Type B pancreatic cell (in vitro differentiated cells): ENCODE measurements at regions not wholly inside any gene's neighbourhood (a gene's known extent, or its start where the extent isn't known, plus 50 kb on each side); places are given as distances from the start of the nearest gene placed in this dataset.
A peak's percentile ranks its signal among the peaks of the same experiment; 100 is the strongest.

Experiments used
- DNase-seq: peaks from one replicate; pipeline ENCODE4 v3.0.0; 2021; ENCODE audit warnings: mixed read lengths; ENCODE audit not compliant: unreplicated experiment; ENCODE audit errors: extremely low spot score
- H3K27ac Mint-ChIP-seq: 2 replicates; pipeline ENCODE4 v1.8.0; 2021; ENCODE audit warnings: mild to moderate bottlenecking, mixed read lengths
- H3K27me3 Mint-ChIP-seq: 2 replicates; pipeline ENCODE4 v1.8.0; 2021; ENCODE audit warnings: mixed read lengths
- H3K36me3 Mint-ChIP-seq: 2 replicates; pipeline ENCODE4 v1.8.0; 2021; ENCODE audit warnings: mixed read lengths
- H3K4me1 Mint-ChIP-seq: one replicate; pipeline ENCODE4 v1.8.0; 2021; ENCODE audit warnings: mixed read lengths; ENCODE audit not compliant: unreplicated experiment
- H3K4me3 Mint-ChIP-seq: 2 replicates; pipeline ENCODE4 v1.8.0; 2021; ENCODE audit warnings: mild to moderate bottlenecking, mixed read lengths
- H3K9me3 Mint-ChIP-seq: 2 replicates; pipeline ENCODE4 v1.8.0; 2021; ENCODE audit warnings: mixed read lengths
- TF ChIP-seq, protein P1 (sequence below): fragments of 200-600 bp; sonication (generic); conservative IDR thresholded peaks from 2 replicates; pipeline ENCODE4 v1.5.0; 2021; ENCODE audit warnings: antibody characterized with exemption, mild to moderate bottlenecking

DNA sequence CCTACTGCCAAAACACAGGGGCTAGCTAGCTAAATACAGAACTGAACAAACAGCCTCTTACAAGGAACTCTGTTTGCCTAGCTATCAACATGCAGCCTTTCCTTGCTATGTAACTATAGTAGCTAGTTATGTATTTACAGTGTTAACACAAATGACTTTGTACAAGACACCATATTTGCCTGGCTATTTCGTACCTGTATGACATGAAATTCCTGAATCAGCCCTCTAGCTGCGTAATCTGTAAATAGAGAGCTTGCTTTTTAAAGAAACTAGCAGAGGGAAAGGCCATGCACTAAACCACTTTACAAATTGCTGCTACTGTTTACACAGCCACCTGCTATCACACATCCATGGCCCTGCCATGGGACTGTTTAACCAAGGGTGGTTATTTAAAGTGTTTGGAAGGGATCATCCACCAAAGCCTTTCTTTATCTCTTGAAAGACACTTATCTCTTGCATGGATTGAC lies 248.7 kb downstream of the TFCP2L1 start:
- DNase-seq, result no peak
- TF ChIP-seq, protein P1, sequence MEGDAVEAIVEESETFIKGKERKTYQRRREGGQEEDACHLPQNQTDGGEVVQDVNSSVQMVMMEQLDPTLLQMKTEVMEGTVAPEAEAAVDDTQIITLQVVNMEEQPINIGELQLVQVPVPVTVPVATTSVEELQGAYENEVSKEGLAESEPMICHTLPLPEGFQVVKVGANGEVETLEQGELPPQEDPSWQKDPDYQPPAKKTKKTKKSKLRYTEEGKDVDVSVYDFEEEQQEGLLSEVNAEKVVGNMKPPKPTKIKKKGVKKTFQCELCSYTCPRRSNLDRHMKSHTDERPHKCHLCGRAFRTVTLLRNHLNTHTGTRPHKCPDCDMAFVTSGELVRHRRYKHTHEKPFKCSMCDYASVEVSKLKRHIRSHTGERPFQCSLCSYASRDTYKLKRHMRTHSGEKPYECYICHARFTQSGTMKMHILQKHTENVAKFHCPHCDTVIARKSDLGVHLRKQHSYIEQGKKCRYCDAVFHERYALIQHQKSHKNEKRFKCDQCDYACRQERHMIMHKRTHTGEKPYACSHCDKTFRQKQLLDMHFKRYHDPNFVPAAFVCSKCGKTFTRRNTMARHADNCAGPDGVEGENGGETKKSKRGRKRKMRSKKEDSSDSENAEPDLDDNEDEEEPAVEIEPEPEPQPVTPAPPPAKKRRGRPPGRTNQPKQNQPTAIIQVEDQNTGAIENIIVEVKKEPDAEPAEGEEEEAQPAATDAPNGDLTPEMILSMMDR, result no peak
- H3K27ac Mint-ChIP-seq, result no peak overlapping the region
- no peak overlapping the region for H3K4me3 Mint-ChIP-seq
- H3K36me3 Mint-ChIP-seq, result no peaks in the 10 kb centered on the region
- peaks cover 49% of the 10 kb centered on the region for H3K27me3 Mint-ChIP-seq
- no peaks in the 10 kb centered on the region for H3K9me3 Mint-ChIP-seq
- peaks cover 27% of the 10 kb centered on the region for H3K4me1 Mint-ChIP-seq

DNA sequence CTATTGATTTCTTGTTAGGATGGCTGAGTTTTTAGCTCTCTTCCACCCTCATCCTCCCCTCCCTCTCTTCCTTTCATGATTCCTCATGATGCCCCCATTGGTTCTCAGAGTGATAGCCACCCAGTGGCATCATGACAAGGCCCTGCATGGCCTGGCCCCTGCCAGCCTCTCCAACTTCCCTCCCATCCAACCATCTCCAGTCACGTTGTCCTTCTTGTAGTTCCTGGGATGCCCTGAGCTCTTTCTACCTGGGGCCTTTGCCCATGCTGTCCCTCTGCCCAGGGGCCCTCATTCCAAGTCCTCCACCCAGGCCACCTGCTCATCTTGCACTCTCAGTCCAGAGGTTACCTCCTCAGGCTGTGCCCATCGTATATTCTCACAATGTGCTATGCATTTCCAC lies 247.5 kb downstream of the TFCP2L1 start:
- no peak overlapping the region for H3K4me3 Mint-ChIP-seq
- no peaks in the 10 kb centered on the region for H3K36me3 Mint-ChIP-seq
- H3K4me1 Mint-ChIP-seq, result peaks cover 27% of the 10 kb centered on the region
- DNase-seq, result peak; percentile 53
- no peaks in the 10 kb centered on the region for H3K9me3 Mint-ChIP-seq
- peaks cover 50% of the 10 kb centered on the region for H3K27me3 Mint-ChIP-seq
- TF ChIP-seq, protein P1, result no peak
- H3K27ac Mint-ChIP-seq, result no peak overlapping the region

DNA sequence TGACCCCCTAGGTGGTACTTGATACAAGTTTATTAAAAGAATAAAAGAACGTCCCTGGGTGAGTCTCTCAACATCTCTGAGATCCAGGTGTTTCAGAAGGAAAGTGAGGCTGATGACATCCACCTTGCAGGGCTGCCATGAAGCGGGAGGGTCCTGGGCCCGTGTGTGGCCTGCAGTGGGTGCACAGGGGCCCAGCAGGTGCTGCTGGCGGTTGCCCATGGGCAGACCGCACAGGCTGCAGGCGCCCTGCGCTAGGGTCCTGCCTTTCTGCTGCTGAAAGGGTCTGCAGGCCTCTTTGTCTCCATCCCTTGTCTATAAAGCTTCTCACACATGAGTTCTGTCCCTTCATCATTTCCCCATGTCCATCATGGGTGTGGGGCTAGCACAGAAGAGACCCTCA lies 247.0 kb downstream of the TFCP2L1 start:
- TF ChIP-seq, protein P1, result no peak
- no peaks in the 10 kb centered on the region for H3K36me3 Mint-ChIP-seq
- peaks cover 26% of the 10 kb centered on the region for H3K4me1 Mint-ChIP-seq
- H3K27me3 Mint-ChIP-seq, result peaks cover 45% of the 10 kb centered on the region
- no peak overlapping the region for H3K27ac Mint-ChIP-seq
- no peaks in the 10 kb centered on the region for H3K9me3 Mint-ChIP-seq
- H3K4me3 Mint-ChIP-seq, result no peak overlapping the region
- peak; percentile 37 for DNase-seq

DNA sequence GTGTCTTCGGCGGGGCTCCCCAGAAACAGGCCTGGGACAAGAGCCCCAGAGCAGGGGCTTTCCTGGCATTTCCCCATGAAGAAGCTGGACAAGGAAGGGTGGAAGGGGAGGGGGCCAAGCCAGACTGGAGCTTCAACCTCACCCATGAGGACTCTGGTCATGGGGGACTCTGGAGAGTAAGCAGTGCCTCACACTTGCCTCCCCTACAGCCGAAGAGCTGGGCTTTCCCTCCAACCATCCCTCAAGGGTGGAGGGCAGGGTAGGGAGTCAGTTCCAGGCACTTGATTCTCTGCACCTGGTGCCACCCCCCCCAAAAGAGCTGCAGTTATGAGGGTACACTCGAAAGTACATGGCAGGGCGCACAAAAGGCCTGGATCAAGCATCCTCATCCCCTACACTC lies 246.6 kb downstream of the TFCP2L1 start:
- no peak overlapping the region for H3K4me3 Mint-ChIP-seq

DNA sequence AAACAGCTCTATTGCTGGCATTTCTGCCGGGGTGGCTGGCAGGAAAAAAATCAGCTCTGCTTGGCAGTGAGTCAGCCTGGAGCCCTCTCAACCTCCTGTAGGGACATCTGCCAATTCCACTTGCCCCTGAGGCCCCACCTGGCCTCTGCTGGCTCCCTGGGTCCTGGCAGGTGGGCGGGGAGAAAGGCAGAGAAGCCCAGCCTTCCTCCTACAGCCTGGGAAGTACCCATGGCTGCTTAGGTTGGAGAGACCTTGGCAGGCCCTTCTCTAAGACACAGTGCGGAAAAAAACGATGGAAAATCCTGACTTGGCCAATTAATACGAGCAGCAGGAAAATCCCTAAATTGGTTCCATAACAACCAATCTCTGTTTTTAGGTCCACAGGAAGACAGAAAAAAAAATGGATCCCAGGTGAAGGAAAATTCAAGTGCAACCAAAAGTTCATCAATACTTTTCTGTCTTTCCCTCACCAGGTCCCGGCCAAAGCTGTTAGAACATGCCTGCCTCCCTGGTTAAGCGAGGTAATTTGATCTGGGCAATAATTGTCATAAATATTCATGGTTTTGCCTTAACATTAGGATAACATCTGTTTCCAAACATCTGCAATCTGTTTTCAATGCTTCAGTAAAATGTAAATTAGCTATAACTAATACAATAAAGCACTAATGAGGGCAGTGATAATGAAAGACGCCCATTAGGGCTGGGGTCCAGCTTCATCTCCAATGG lies 245.9 kb downstream of the TFCP2L1 start:
- Mint-ChIP-seq H3K9me3 (no peaks in the 10 kb centered on the region), H3K4me1 (peaks cover 17% of the 10 kb centered on the region), H3K27ac (no peak overlapping the region), H3K4me3 (no peak overlapping the region), H3K36me3 (no peaks in the 10 kb centered on the region), H3K27me3 (peaks cover 42% of the 10 kb centered on the region)
- DNase-seq, result peak; percentile 58
- TF ChIP-seq, protein P1, result no peak

More for the DNA sequence above, 246.6 kb downstream of the TFCP2L1 start:
- H3K9me3 Mint-ChIP-seq, result no peaks in the 10 kb centered on the region
- TF ChIP-seq, protein P1, result no peak
- peak; percentile 44 for DNase-seq
- no peak overlapping the region for H3K27ac Mint-ChIP-seq
- H3K36me3 Mint-ChIP-seq, result no peaks in the 10 kb centered on the region
- peaks cover 22% of the 10 kb centered on the region for H3K4me1 Mint-ChIP-seq
- peaks cover 41% of the 10 kb centered on the region for H3K27me3 Mint-ChIP-seq
